GM10266 (cell line): ENCODE measurements at regions not wholly inside any gene's neighbourhood (a gene's known extent, or its start where the extent isn't known, plus 50 kb on each side); places are given as distances from the start of the nearest gene placed in this dataset.

Experiments
- DNase-seq: peaks from one replicate; pipeline ENCODE4 v3.0.0; 2012; ENCODE audit errors: extremely low spot score
- TF ChIP-seq, protein P1 (sequence below): IDR thresholded peaks from 2 replicates; pipeline ENCODE4 v1.5.1; 2012; ENCODE audit warnings: mild to moderate bottlenecking, low read depth; ENCODE audit not compliant: control insufficient read depth, insufficient read depth; ENCODE audit errors: missing control alignments

DNA sequence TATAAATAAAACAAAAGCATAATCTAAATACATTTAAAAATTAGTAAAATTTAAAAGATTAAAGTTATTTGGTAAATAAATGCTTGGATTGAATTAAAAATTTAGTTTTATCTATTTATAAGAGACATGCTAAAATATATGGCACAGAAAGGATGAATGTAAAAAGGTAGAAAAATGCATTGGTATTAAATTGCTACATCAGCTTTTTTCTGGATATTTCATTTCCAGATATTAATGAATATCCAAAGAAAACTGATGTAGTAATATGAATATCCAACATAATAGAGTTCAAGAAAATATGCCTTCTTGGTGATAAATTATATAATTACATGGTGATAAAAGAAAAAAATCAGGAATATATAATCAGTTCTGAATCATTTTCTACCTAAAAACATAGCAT lies 1743.9 kb downstream of the RPA4 start:
- DNase-seq: no peak
- TF ChIP-seq, protein P1, sequence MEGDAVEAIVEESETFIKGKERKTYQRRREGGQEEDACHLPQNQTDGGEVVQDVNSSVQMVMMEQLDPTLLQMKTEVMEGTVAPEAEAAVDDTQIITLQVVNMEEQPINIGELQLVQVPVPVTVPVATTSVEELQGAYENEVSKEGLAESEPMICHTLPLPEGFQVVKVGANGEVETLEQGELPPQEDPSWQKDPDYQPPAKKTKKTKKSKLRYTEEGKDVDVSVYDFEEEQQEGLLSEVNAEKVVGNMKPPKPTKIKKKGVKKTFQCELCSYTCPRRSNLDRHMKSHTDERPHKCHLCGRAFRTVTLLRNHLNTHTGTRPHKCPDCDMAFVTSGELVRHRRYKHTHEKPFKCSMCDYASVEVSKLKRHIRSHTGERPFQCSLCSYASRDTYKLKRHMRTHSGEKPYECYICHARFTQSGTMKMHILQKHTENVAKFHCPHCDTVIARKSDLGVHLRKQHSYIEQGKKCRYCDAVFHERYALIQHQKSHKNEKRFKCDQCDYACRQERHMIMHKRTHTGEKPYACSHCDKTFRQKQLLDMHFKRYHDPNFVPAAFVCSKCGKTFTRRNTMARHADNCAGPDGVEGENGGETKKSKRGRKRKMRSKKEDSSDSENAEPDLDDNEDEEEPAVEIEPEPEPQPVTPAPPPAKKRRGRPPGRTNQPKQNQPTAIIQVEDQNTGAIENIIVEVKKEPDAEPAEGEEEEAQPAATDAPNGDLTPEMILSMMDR: no peak

DNA sequence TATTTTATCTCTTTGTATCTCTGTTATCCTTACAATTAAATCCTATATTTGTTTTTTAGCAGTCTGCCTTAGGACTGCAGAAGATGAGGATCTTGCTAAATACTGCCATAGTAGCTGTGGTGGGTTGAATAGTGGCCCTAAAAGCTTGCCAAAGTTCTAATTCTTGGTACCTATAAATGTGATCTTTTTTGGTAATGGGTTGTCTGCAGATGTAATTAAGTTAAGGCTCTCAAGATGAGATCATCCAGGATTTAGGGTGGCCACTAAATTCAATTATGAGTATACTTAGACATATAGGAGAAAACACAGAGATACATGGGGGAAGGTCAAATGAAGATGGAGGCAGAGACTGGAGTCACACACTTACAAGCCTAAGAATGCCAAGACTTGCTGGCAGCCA lies 1753.7 kb downstream of the RPA4 start:
- DNase-seq: no peak
- TF ChIP-seq, protein P1: no peak

DNA sequence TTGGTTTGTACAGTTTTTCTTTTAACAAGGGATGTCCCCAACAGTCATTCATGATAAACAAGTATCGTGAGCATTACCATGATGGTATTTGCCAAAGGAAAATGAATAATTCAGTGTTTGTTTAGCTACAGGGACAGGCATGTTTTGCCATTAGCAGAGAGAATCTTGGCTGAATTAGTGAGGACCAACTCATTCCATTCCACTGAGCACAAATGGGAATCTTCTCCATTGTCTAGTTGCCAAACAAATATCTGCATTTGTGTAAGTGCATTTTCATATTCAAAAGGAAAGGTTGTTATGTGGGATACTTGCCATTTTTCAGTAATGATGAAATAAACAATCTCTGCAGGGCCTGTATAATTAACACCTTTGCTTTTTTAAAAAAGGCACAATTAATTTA lies 1762.6 kb downstream of the RPA4 start:
- no peak for DNase-seq
- TF ChIP-seq, protein P1: no peak

DNA sequence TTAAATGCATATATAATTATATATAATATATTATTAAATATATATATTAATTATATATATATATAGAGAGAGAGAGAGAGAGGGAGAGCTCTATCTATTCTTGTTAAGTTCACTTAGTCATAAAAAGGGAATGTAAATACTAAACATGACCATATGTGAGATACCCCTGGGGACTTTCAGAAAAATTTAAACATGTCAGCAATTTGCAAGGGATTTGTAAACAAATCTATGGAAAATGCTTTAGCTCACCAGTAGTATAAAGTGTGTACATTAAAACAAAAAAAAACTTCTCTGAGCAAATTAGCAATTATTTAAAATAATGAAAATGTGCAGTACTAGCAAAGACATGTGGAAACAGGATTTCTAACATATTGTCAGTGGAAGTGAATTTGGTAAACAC lies 1755.5 kb downstream of the PCDH19 start:
- DNase-seq: no peak
- TF ChIP-seq, protein P1: no peak
